ENCODE measurements at regions not wholly inside any gene's neighbourhood (a gene's known extent, or its start where the extent isn't known, plus 50 kb on each side); places are given as distances from the start of the nearest gene placed in this dataset.

DNA sequence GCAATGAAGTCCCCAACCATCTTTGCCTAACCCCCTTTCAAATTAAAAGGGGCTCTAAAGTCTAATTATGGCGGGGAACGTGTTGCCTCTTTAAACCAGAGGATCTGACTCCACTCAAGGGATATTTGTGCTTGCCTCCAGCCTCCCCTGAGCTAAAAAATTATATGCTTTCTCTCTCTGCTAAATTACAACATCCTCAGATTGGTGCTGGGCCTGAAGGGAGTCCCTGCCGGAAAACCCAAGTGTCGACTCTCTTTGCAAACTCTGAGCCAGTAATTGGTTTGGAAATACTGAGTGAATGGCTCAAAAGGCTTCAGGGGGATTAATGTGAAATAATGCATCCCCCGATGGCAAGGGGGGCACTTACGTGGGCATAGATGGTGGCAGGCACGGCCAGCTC lies 208.5 kb upstream of the TNRC6C start:
- intact Hi-C loops (cut with micrococcal nuclease): no loop called here
- no peak overlapping the region for H3K4me3 ChIP-seq
- TF ChIP-seq, protein P1, sequence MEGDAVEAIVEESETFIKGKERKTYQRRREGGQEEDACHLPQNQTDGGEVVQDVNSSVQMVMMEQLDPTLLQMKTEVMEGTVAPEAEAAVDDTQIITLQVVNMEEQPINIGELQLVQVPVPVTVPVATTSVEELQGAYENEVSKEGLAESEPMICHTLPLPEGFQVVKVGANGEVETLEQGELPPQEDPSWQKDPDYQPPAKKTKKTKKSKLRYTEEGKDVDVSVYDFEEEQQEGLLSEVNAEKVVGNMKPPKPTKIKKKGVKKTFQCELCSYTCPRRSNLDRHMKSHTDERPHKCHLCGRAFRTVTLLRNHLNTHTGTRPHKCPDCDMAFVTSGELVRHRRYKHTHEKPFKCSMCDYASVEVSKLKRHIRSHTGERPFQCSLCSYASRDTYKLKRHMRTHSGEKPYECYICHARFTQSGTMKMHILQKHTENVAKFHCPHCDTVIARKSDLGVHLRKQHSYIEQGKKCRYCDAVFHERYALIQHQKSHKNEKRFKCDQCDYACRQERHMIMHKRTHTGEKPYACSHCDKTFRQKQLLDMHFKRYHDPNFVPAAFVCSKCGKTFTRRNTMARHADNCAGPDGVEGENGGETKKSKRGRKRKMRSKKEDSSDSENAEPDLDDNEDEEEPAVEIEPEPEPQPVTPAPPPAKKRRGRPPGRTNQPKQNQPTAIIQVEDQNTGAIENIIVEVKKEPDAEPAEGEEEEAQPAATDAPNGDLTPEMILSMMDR (IDR thresholded peaks at IDR 0.05; ENCODE audit: borderline replicate concordance): no peak
- DNase-seq: no peak
- no peak overlapping the region for H3K27ac ChIP-seq (replicated peaks)
- H3K36me3 ChIP-seq: no peaks in the 10 kb centered on the region
- no peaks in the 10 kb centered on the region for H3K4me1 ChIP-seq
- H3K27me3 ChIP-seq (ENCODE audit: low read depth): no peaks in the 10 kb centered on the region
- peaks cover 2% of the 10 kb centered on the region for H3K9me3 ChIP-seq (replicated peaks)

DNA sequence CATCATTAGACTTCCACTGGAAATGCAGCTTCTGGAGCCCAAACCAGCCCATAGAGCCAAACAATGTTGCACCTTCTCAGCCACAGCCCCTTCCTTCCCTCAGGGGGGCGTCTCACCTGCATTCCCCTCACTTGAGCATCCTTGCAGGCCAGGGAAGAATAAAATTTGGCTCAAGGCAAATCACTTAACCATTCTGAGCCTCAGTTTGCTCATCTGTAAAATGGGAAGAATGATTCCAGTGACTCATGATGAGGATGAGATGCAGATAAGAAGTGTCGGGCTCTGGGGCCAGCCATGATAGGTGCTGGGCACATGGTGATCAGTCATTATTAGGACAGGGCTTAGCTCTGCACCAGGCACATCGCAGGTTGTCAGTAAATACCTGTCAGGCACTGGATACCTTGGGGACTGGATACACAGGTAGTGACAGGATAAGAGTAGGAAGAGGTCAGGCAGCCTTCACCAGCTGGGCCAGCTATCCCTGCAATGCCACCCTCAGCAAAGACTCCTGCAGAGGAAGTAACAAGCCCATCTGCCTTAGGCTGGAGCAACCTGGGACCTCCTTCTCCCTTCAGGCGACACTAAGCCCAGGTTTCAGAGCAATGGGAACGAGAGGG lies 208.0 kb upstream of the TNRC6C start:
- Histone ChIP-seq H3K4me3 (no peak overlapping the region), H3K27me3 (ENCODE audit: low read depth) (no peaks in the 10 kb centered on the region), H3K27ac (replicated peaks) (no peak overlapping the region), H3K4me1 (no peaks in the 10 kb centered on the region), H3K9me3 (replicated peaks) (peaks cover 5% of the 10 kb centered on the region), H3K36me3 (no peaks in the 10 kb centered on the region)
- intact Hi-C loops (cut with micrococcal nuclease): no loop called here
- no peak for DNase-seq
- TF ChIP-seq, protein P1 (IDR thresholded peaks at IDR 0.05; ENCODE audit: borderline replicate concordance): no peak

DNA sequence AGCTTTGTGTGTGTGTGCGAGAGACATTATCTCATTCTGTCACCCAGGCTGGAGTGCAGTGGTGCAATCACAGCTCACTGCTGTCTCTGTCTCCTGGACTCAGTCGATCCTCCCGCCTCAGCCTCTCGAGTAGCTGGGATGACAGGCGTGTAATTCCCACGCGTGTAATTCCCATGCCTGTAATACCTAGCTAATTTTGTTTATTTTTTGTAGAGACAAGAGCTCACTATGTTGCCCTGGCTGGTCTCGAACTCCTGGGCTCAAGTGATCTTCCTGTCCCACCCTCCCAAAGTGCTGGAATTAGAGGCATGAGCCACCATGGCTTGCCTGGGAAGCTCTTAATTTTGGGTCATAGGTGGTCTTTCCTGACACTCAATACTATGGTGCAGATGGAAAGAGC lies 205.3 kb upstream of the TNRC6C start:
- no peaks in the 10 kb centered on the region for H3K36me3 ChIP-seq
- no peak overlapping the region for H3K4me3 ChIP-seq
- intact Hi-C loops (cut with micrococcal nuclease): no loop called here
- no peak overlapping the region for H3K27ac ChIP-seq (replicated peaks)
- TF ChIP-seq, protein P1 (IDR thresholded peaks at IDR 0.05; ENCODE audit: borderline replicate concordance): no peak
- no peaks in the 10 kb centered on the region for H3K27me3 ChIP-seq (ENCODE audit: low read depth)
- DNase-seq: no peak
- no peaks in the 10 kb centered on the region for H3K4me1 ChIP-seq
- H3K9me3 ChIP-seq (replicated peaks): peaks cover 5% of the 10 kb centered on the region

DNA sequence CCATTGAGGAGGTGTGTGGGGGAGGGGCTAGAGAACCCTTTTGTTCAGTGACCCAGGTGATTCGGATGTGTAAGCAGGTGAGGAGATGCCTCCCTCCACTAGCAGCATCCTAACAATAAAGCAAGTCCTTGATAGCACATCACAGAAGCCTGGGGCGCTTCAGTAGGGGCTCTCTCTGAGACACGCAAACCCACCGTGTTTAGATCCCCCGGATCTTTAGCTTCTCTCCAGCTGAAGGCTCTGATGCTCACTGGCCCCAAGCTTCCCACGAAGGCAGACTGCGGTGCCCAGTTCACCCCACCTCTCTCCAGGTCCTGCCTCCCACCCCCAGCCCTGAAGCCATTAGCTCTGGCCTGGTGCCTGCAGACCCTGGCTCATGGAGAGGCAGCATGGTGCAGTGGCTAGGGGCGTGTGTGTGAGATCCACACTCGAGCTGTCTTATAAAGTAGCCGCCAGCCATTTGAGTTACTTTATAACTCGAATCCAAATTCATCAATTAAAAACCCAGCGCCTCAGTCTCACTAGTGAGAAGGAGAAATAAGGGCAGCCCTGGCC lies 204.7 kb upstream of the TNRC6C start:
- Histone ChIP-seq H3K27ac (replicated peaks) (no peak overlapping the region), H3K9me3 (replicated peaks) (peaks cover 5% of the 10 kb centered on the region), H3K27me3 (ENCODE audit: low read depth) (no peaks in the 10 kb centered on the region), H3K4me1 (no peaks in the 10 kb centered on the region), H3K4me3 (no peak overlapping the region), H3K36me3 (no peaks in the 10 kb centered on the region)
- intact Hi-C loops (cut with micrococcal nuclease): no loop called here
- TF ChIP-seq, protein P1 (IDR thresholded peaks at IDR 0.05; ENCODE audit: borderline replicate concordance): no peak
- DNase-seq: no peak

GRCh38 chr17:77754956-77755355 lies 203.5 kb upstream of the TNRC6C start:
- no peaks in the 10 kb centered on the region for H3K27me3 ChIP-seq (ENCODE audit: low read depth)
- TF ChIP-seq, protein P1 (IDR thresholded peaks at IDR 0.05; ENCODE audit: borderline replicate concordance): no peak
- H3K36me3 ChIP-seq: no peaks in the 10 kb centered on the region
- no peak for DNase-seq
- no peak overlapping the region for H3K4me3 ChIP-seq
- intact Hi-C loops (cut with micrococcal nuclease): no loop called here
- no peak overlapping the region for H3K27ac ChIP-seq (replicated peaks)
- peaks cover 5% of the 10 kb centered on the region for H3K9me3 ChIP-seq (replicated peaks)
- H3K4me1 ChIP-seq: no peaks in the 10 kb centered on the region

All from left ventricle myocardium inferior (tissue), 1 donor.